GM13977 (cell line): ENCODE measurements at regions not wholly inside any gene's neighbourhood (a gene's known extent, or its start where the extent isn't known, plus 50 kb on each side); places are given as distances from the start of the nearest gene placed in this dataset.

Experiments
- DNase-seq: peaks from one replicate; pipeline ENCODE4 v3.0.0; 2012; ENCODE audit warnings: low spot score
- CTCF ChIP-seq: IDR thresholded peaks from 2 replicates; pipeline ENCODE4 v1.5.1; 2012; ENCODE audit warnings: mild to moderate bottlenecking, control low read depth; ENCODE audit not compliant: insufficient read depth; ENCODE audit errors: extremely low read depth, missing control alignments
- in situ Hi-C: fragments of 300-500 bp; cut with MboI; formaldehyde crosslinking; loops from one replicate; pipeline ENCODE4 v1.12.0; 2022; ENCODE audit warnings: low sequenced_read_pairs, low pct_unique_long_range_greater_than_20kb, mixed read lengths, inconsistent platforms; ENCODE audit not compliant: unreplicated experiment

GRCh38 chr6:87972279-87972678, 75.4 kb upstream of the SPACA1 start:
- TF ChIP-seq CTCF = no peak

GRCh38 chr6:87971605-87972262, 75.9 kb upstream of the SPACA1 start:
- no peak for DNase-seq
- no peak for TF ChIP-seq CTCF
- in situ Hi-C loops = no loop called here

More at GRCh38 chr6:87972279-87972678, 75.4 kb upstream of the SPACA1 start:
- no peak for DNase-seq
- in situ Hi-C loops = no loop called here

- DNase-seq = no peak
- peak; percentile 29 for TF ChIP-seq CTCF
- in situ Hi-C loops = no loop called here
These were observed 79.0 kb upstream of the SPACA1 start for GRCh38 chr6:87968435-87969278.

- no peak for TF ChIP-seq CTCF
- no peak for DNase-seq
- in situ Hi-C loops = no loop called here
These were observed 81.8 kb upstream of the SPACA1 start for GRCh38 chr6:87965806-87966205.

- DNase-seq = no peak
- no peak for TF ChIP-seq CTCF
- in situ Hi-C loops = no loop called here
These were observed 88.6 kb upstream of the SPACA1 start for GRCh38 chr6:87959083-87959482.

GRCh38 chr6:87951751-87952150, 95.9 kb upstream of the SPACA1 start:
- in situ Hi-C loops = no loop called here
- TF ChIP-seq CTCF = no peak
- no peak for DNase-seq
